D721Med (cell line): ENCODE measurements at regions not wholly inside any gene's neighbourhood (a gene's known extent, or its start where the extent isn't known, plus 50 kb on each side); places are given as distances from the start of the nearest gene placed in this dataset.

Source experiments
- DNase-seq: peaks from one replicate; pipeline ENCODE4 v3.0.0; 2011; ENCODE audit warnings: low spot score; ENCODE audit not compliant: insufficient read length
- FAIRE-seq: peaks from 2 replicates; lab custom pipeline; 2011; peaks lifted over from hg19 to GRCh38; lab: Jason Lieb, UNC
- CTCF ChIP-seq: IDR thresholded peaks from 2 replicates; pipeline ENCODE4 v1.5.1; 2012; ENCODE audit warnings: mild to moderate bottlenecking, control low read depth; ENCODE audit not compliant: insufficient read depth; ENCODE audit errors: missing control alignments

GRCh38 chr20:12414446-12415274 lies 497.0 kb downstream of the BTBD3 start:
- TF ChIP-seq CTCF: no peak
- DNase-seq (no peak), FAIRE-seq (no peak)

GRCh38 chr20:12416281-12416680 lies 498.6 kb downstream of the BTBD3 start:
- FAIRE-seq (no peak), DNase-seq (no peak)
- no peak for TF ChIP-seq CTCF

- FAIRE-seq (no peak), DNase-seq (no peak)
- no peak for TF ChIP-seq CTCF
Observed at GRCh38 chr20:12433724-12434123, 516.0 kb downstream of the BTBD3 start.

- FAIRE-seq: no peak
- no peak for TF ChIP-seq CTCF
- no peak for DNase-seq
Observed at GRCh38 chr20:12434672-12435071, 517.0 kb downstream of the BTBD3 start.

- no peak for FAIRE-seq
- TF ChIP-seq CTCF: no peak
- DNase-seq: no peak
Observed at GRCh38 chr20:12435268-12435667, 517.6 kb downstream of the BTBD3 start.

GRCh38 chr20:12453711-12454110 lies 536.0 kb downstream of the BTBD3 start:
- DNase-seq: no peak
- no peak for TF ChIP-seq CTCF
- no peak for FAIRE-seq

GRCh38 chr20:12455148-12455547 lies 537.5 kb downstream of the BTBD3 start:
- DNase-seq (no peak), FAIRE-seq (no peak)
- TF ChIP-seq CTCF: no peak
